ENCODE measurements at regions not wholly inside any gene's neighbourhood (a gene's known extent, or its start where the extent isn't known, plus 50 kb on each side); places are given as distances from the start of the nearest gene placed in this dataset.
A peak's percentile ranks its signal among the peaks of the same experiment; 100 is the strongest.
"Not testable (repeated sequence)": the region's sequence is repeated elsewhere in the genome, so short reads cannot be mapped to it uniquely, and the experiment has no call there.

- H3K4me3 Mint-ChIP-seq, result no peak overlapping the region
- ATAC-seq, result no peak
- no peaks in the 10 kb centered on the region for H3K4me1 Mint-ChIP-seq
- no peaks in the 10 kb centered on the region for H3K36me3 Mint-ChIP-seq
- H3K27ac Mint-ChIP-seq, result no peak overlapping the region
- H3K27me3 Mint-ChIP-seq, result peaks cover 26% of the 10 kb centered on the region
- H3K9me3 Mint-ChIP-seq, result no peaks in the 10 kb centered on the region
Observed at GRCh38 chr7:25460433-25460832, 232.1 kb upstream of the NPVF start.

- Mint-ChIP-seq H3K4me3 (no peak overlapping the region), H3K27ac (no peak overlapping the region), H3K27me3 (peaks cover 21% of the 10 kb centered on the region), H3K9me3 (no peaks in the 10 kb centered on the region), H3K36me3 (no peaks in the 10 kb centered on the region), H3K4me1 (no peaks in the 10 kb centered on the region)
- ATAC-seq, result no peak
Observed at GRCh38 chr7:25469669-25470068, 241.4 kb upstream of the NPVF start.

- H3K4me1 Mint-ChIP-seq, result no peaks in the 10 kb centered on the region
- H3K9me3 Mint-ChIP-seq, result no peaks in the 10 kb centered on the region
- no peaks in the 10 kb centered on the region for H3K36me3 Mint-ChIP-seq
- H3K27me3 Mint-ChIP-seq, result peaks cover 29% of the 10 kb centered on the region
- H3K4me3 Mint-ChIP-seq, result no peak overlapping the region
- no peak for ATAC-seq
- no peak overlapping the region for H3K27ac Mint-ChIP-seq
Observed at GRCh38 chr7:25476863-25477499, 248.7 kb upstream of the NPVF start.

- not testable (repeated sequence) for H3K9me3 Mint-ChIP-seq, H3K4me1 Mint-ChIP-seq, H3K27ac Mint-ChIP-seq, ATAC-seq, H3K4me3 Mint-ChIP-seq, H3K36me3 Mint-ChIP-seq
- H3K27me3 Mint-ChIP-seq, result peaks cover 17% of the 10 kb centered on the region
Observed at GRCh38 chr7:25478221-25478620, 249.9 kb upstream of the NPVF start.

GRCh38 chr7:25478925-25479324 is 250.6 kb upstream of the NPVF start:
- Mint-ChIP-seq H3K9me3 (no peaks in the 10 kb centered on the region), H3K4me3 (no peak overlapping the region), H3K4me1 (no peaks in the 10 kb centered on the region), H3K36me3 (no peaks in the 10 kb centered on the region), H3K27me3 (peaks cover 16% of the 10 kb centered on the region), H3K27ac (no peak overlapping the region)
- ATAC-seq, result no peak

- no peak overlapping the region for H3K4me3 Mint-ChIP-seq
- no peaks in the 10 kb centered on the region for H3K4me1 Mint-ChIP-seq
- H3K27ac Mint-ChIP-seq, result no peak overlapping the region
Observed at GRCh38 chr7:25481891-25482290, 253.6 kb upstream of the NPVF start.

GRCh38 chr7:25482631-25483030 is 254.3 kb upstream of the NPVF start:
- no peak overlapping the region for H3K4me3 Mint-ChIP-seq
- H3K36me3 Mint-ChIP-seq, result no peaks in the 10 kb centered on the region

More at GRCh38 chr7:25481891-25482290, 253.6 kb upstream of the NPVF start:
- no peak for ATAC-seq
- no peaks in the 10 kb centered on the region for H3K36me3 Mint-ChIP-seq
- peaks cover 8% of the 10 kb centered on the region for H3K27me3 Mint-ChIP-seq
- no peaks in the 10 kb centered on the region for H3K9me3 Mint-ChIP-seq

GRCh38 chr7:25485026-25485425 is 256.7 kb upstream of the NPVF start:
- no peaks in the 10 kb centered on the region for H3K4me1 Mint-ChIP-seq
- no peak for ATAC-seq
- H3K27ac Mint-ChIP-seq, result no peak overlapping the region
- H3K4me3 Mint-ChIP-seq, result no peak overlapping the region
- H3K9me3 Mint-ChIP-seq, result no peaks in the 10 kb centered on the region
- no peaks in the 10 kb centered on the region for H3K36me3 Mint-ChIP-seq
- peaks cover under 1% of the 10 kb centered on the region for H3K27me3 Mint-ChIP-seq

More at GRCh38 chr7:25482631-25483030, 254.3 kb upstream of the NPVF start:
- no peak for ATAC-seq
- no peak overlapping the region for H3K27ac Mint-ChIP-seq
- H3K9me3 Mint-ChIP-seq, result no peaks in the 10 kb centered on the region
- H3K4me1 Mint-ChIP-seq, result no peaks in the 10 kb centered on the region
- H3K27me3 Mint-ChIP-seq, result peaks cover 8% of the 10 kb centered on the region

- no peaks in the 10 kb centered on the region for H3K9me3 Mint-ChIP-seq
- no peaks in the 10 kb centered on the region for H3K4me1 Mint-ChIP-seq
- H3K4me3 Mint-ChIP-seq, result no peak overlapping the region
- no peaks in the 10 kb centered on the region for H3K36me3 Mint-ChIP-seq
- H3K27me3 Mint-ChIP-seq, result no peaks in the 10 kb centered on the region
- H3K27ac Mint-ChIP-seq, result no peak overlapping the region
- ATAC-seq, result no peak
Observed at GRCh38 chr7:25486656-25487055, 258.4 kb upstream of the NPVF start.

GRCh38 chr7:25493805-25494366 is 265.6 kb upstream of the NPVF start:
- no peak for ATAC-seq
- Mint-ChIP-seq H3K27ac (no peak overlapping the region), H3K36me3 (no peaks in the 10 kb centered on the region), H3K4me3 (no peak overlapping the region), H3K27me3 (no peaks in the 10 kb centered on the region), H3K4me1 (peaks cover 9% of the 10 kb centered on the region), H3K9me3 (no peaks in the 10 kb centered on the region)

- Mint-ChIP-seq H3K4me1 (peaks cover 9% of the 10 kb centered on the region), H3K4me3 (no peak overlapping the region)
Observed at GRCh38 chr7:25494896-25495295, 266.6 kb upstream of the NPVF start.

GRCh38 chr7:25495342-25496250 is 267.3 kb upstream of the NPVF start:
- ATAC-seq, result no peak
- H3K27me3 Mint-ChIP-seq, result no peaks in the 10 kb centered on the region
- H3K4me3 Mint-ChIP-seq, result no peak overlapping the region
- no peak overlapping the region for H3K27ac Mint-ChIP-seq
- no peaks in the 10 kb centered on the region for H3K9me3 Mint-ChIP-seq
- H3K4me1 Mint-ChIP-seq, result peaks cover 9% of the 10 kb centered on the region
- H3K36me3 Mint-ChIP-seq, result no peaks in the 10 kb centered on the region

More at GRCh38 chr7:25494896-25495295, 266.6 kb upstream of the NPVF start:
- Mint-ChIP-seq H3K27me3 (no peaks in the 10 kb centered on the region), H3K9me3 (no peaks in the 10 kb centered on the region), H3K27ac (no peak overlapping the region), H3K36me3 (no peaks in the 10 kb centered on the region)
- no peak for ATAC-seq

- peak; percentile 89 for ATAC-seq
Observed at GRCh38 chr7:25496476-25497368, 268.4 kb upstream of the NPVF start.

GRCh38 chr7:25500393-25500921 is 272.2 kb upstream of the NPVF start:
- peaks cover 9% of the 10 kb centered on the region for H3K4me1 Mint-ChIP-seq
- no peaks in the 10 kb centered on the region for H3K9me3 Mint-ChIP-seq
- no peak for ATAC-seq
- H3K36me3 Mint-ChIP-seq, result no peaks in the 10 kb centered on the region
- no peak overlapping the region for H3K27ac Mint-ChIP-seq
- peaks cover 13% of the 10 kb centered on the region for H3K27me3 Mint-ChIP-seq
- no peak overlapping the region for H3K4me3 Mint-ChIP-seq

More at GRCh38 chr7:25496476-25497368, 268.4 kb upstream of the NPVF start:
- peaks cover 6% of the 10 kb centered on the region for H3K27me3 Mint-ChIP-seq
- no peaks in the 10 kb centered on the region for H3K9me3 Mint-ChIP-seq
- H3K4me1 Mint-ChIP-seq, result peaks cover 9% of the 10 kb centered on the region
- H3K36me3 Mint-ChIP-seq, result no peaks in the 10 kb centered on the region
- peak overlapping the region; percentile 75 for H3K27ac Mint-ChIP-seq
- peak overlapping the region; percentile 84 for H3K4me3 Mint-ChIP-seq
